Kidney glomerular epithelial cell (primary cell): ENCODE measurements at regions not wholly inside any gene's neighbourhood (a gene's known extent, or its start where the extent isn't known, plus 50 kb on each side); places are given as distances from the start of the nearest gene placed in this dataset.
"Not testable (repeated sequence)": the region's sequence is repeated elsewhere in the genome, so short reads cannot be mapped to it uniquely, and the experiment has no call there.

Source experiments
- DNase-seq: peaks from one replicate; lab custom pipeline; 2025; lab: John Stamatoyannopoulos, UW

GRCh38 chr7:68833422-68833821 lies 764.9 kb upstream of the AUTS2 start:
- DNase-seq = no peak

- no peak for DNase-seq
These were observed 759.3 kb upstream of the AUTS2 start for GRCh38 chr7:68839014-68839413.

GRCh38 chr7:68840991-68841390 lies 757.3 kb upstream of the AUTS2 start:
- DNase-seq = no peak

DNA sequence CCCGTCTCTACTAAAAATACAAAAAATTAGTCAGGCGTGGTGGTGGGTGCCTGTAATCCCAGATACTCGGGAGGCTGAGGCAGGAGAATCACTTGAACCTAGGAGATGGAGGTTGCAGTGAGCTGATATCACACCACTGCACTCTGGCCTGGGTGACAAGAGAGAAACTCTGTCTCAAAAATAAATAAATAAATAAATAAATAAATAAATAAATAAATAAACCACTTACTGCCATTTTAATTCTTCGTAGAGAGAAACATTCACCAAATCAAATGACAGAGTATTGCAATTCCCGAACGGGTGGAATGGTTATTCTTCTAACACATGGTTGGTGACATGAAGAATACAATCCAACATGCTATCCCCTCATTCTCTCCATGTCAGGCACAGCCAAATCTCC lies 754.3 kb upstream of the AUTS2 start:
- not testable (repeated sequence) for DNase-seq

DNA sequence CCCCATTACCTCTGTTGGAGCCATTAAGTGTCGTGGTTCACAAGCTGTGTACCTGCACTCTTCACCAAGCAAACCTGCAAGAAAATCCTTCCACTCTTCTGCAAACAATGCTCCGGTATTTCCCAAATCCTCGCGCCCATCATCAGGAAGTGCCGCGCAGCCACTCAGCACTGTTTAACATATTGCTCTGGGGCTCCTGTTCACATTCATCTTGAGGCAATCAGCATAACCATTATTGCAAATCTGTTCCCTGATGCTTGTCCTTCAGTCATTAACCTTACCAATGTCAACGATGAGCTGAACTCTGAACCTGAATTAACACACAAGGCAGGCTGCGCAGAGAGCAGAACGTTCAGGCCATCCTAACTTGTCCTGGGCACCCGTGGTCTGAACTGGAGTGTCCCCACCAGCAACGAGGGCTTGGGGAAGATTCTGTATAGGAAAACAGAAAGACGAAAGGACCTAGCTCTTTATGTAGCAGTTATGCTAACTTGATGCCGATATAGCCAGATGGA lies 751.4 kb upstream of the AUTS2 start:
- DNase-seq = no peak

DNA sequence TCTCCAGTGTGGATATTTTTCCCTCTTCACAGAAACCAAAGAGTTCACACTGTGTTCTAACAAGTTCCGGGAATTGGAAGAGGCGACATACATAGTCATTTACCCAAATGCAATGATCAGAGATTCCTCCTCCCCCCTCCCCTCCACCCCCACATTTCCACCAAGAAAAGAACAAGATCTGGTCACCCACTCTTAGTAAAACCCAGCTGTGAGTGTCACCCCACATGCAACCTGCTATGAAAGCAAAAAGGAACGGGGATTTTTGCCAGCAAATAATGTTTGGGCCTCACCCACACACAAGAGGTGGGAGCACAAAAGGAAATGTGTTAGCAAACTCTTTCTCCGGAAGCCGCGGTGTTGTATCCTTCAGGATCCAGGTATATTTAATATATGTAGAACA lies 745.0 kb upstream of the AUTS2 start:
- DNase-seq = no peak

DNA sequence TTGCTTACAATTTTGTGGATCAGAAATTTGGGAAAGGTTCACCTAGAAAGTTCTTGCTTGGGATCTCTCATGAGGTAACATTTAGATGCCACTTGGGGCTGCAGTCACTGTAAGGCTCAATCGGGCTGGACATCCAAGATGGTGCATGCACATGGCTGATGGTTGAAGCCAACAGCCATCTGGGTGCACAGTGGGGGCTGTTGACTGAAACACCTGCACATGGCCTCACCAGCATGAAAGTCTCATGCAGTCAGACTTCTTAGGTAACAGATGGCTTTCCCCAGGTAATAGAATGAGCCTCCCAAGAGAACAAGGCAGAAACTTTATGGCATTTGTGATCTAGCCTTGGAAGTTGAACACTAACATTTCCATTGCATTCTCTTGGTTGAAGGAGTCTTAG lies 740.7 kb upstream of the AUTS2 start:
- no peak for DNase-seq

DNA sequence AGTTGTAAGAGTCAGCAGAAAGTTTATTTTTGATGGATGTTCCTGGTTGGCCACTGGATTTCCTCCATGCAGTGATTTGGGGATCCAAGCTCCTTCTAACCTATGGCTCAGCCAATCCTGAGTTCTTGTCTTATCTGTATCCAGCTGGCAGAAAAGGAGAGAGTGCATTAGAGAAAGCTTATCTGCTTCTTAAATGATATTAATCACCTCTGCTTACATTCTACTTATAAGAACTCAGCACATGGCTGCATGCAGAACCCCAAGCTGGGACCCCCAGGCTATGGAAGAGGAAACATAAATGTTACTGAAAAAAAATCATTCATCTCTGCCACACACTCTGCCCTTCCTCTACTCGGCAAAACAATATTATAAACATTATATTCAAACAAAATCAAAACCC lies 739.8 kb upstream of the AUTS2 start:
- no peak for DNase-seq

DNA sequence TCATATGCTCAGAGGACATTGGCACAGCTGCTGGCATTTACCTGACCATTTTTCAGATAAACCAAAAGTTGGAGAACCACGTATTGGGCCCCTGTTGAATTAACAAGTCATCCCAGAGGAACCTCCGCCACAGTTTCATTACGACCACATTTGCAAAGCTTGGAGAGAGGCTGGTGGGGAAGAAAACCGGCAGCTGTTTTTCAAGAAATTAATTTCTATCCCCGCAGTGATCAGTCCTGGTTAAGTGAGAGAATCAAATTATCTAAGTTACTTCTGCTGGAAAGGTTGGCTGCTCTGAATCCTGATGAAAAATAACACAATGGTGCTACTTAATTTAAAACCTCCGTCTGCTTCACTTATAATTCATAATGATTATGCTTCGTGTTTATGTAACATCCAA lies 737.1 kb upstream of the AUTS2 start:
- no peak for DNase-seq

DNA sequence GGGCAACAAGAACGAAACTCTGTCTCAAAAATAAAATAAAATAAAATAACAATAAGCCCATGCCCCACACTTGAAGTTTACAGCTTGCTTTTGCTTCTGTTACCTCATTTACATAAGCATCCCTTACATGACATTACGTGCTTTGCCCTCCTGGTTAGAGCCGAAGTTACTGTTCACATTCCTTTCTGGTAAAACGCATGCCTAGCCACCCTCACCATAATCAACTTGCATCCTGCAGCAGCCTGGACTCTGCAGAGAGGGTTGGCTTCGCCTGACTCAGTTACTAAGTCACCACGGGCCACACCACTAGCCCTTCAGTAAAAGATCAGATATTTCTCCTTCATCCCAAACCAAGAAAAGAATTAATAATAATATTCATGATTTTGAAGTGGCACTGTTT lies 736.0 kb upstream of the AUTS2 start:
- no peak for DNase-seq

DNA sequence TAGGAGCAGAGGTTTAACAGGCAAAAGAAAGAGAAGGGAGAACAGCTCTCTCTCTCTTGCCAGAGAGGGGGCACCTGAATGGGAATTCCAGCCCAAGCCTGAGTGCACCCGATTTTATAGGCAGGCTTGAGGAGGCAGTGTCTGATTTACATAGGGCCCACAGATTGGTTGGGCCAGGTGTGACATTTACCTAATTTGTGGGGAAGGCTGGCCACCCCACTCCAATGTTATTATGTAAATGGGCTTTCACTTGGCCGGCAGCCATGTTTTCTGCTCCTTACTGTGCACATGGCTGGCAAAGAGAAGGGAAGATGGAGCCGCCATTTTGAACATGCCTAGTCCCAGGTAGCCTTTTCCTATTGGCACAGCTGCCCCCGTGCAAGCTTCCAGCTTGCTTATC lies 735.5 kb upstream of the AUTS2 start:
- DNase-seq = no peak

DNA sequence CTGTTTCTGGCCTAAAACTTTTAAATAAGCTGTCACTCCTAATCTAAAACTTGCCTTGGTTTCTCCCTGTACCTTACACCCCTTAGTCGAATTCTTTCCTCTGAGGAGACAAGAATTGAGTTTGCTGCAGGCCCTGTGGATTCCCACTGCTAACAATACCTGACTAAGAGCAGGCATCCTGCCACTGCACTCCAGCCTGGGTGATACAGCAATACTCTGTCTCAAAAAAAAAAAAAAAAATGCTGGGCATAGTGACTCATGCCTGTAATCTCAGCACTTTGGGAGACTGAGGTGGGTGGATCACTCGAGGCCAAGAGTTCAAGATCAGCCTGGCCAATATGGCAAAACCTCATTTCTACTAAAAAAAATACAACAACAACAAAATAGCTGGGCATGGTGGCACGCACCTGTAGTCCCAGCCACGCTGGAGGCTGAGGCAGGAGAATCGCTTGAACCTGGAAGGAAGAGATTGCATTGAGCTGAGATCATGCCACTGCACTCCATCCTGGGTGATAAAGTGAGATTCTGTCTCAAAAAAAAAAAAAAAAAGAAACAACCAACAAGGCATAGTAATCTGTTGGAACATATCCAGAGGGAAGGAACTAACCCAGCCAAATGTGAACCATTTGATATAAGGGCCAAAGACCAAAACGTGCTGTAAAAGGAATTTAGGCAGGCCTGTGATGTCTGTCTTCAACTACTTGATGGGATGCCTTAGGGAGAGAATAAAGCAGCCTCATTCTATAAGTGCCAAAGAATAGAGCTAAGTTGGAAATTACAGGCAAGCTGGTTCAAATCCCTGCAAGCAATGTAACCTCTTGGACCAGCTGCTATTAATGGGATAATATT lies 732.7 kb upstream of the AUTS2 start:
- DNase-seq = no peak

DNA sequence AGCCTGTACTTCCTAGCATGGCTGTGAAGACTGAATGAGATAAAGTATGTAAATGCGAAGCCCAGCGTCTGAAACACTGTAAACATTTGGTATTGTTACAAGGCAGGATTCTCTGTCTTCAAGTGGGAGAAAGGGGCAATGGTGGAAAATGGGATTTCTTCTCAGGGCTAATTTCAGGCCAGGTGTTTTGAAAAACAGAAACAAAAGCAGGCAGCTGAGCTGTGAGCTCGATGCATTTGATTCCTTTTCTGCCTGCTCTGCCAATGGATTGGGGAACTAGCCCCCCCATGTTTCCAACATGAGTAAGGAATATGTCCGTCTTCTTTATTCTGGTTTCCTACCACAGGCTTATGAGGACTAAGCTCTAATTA lies 732.1 kb upstream of the AUTS2 start:
- no peak for DNase-seq

- DNase-seq = not testable (repeated sequence)
These were observed 731.6 kb upstream of the AUTS2 start for GRCh38 chr7:68866721-68867120.

DNA sequence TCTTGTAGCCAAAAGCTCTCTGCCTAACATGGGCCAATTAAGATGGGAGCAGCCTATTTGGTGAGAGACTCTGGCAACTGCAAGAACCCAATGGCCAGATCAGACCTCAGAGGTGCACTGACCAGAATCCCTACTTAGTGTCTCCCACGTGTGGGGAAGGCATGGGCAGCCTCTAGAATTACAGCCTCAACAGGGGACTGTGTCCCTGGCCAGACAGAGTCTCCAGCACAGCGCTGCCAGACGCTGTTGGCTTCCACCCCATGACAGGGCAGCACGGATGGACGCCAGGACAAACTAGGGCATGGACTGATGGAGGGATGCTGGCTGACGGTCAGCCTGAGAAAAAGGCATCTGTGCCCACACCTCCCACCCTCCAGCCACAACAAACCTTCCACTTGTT lies 729.3 kb upstream of the AUTS2 start:
- DNase-seq = no peak

- DNase-seq = no peak
These were observed 724.7 kb upstream of the AUTS2 start for GRCh38 chr7:68873616-68874015.

GRCh38 chr7:68875857-68876256 lies 722.4 kb upstream of the AUTS2 start:
- no peak for DNase-seq

GRCh38 chr7:68887116-68887515 lies 711.2 kb upstream of the AUTS2 start:
- not testable (repeated sequence) for DNase-seq

DNA sequence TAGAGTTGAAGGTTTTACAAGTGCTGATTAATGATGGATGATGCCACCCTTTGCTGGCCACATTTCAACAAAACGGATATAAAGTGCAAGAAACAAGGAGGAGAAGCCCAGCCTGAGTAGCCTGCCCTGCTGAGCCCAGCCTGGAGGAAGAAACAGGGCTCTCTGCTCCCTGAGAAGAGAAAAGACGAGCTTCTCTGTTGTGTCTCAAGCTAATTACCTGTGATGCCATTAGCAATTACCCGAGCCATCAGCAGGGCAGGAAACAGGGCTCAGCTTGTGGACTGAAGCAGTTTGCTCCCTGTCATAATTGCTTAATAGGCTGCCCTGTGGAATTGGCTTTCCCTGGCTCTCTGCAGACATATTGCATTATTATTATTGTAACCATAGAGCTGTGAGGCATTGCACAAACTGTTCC lies 709.3 kb upstream of the AUTS2 start:
- DNase-seq = no peak

GRCh38 chr7:68892236-68892635 lies 706.0 kb upstream of the AUTS2 start:
- DNase-seq = no peak

DNA sequence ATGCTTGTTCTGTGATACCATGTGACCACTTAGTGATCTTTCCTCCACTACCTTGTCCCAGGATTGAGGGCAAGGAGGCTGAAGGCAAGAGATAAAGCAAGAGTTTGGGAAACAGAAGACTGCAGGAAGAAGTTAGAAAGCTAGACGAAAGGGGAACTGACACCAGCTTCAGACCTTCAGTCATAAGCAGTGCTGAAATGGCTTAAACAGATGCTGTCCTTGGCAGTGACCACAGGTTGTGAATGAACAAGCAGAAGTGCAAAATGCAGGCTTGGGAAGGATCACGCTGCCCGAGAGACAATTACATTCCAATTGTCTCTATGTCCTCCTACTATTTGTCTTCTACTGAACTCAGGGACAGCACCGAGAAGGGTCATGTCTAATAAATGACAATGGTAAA lies 704.9 kb upstream of the AUTS2 start:
- DNase-seq = no peak

GRCh38 chr7:68899156-68899555 lies 699.1 kb upstream of the AUTS2 start:
- not testable (repeated sequence) for DNase-seq

GRCh38 chr7:68900096-68900495 lies 698.2 kb upstream of the AUTS2 start:
- DNase-seq = no peak

- DNase-seq = no peak
These were observed 693.6 kb upstream of the AUTS2 start for GRCh38 chr7:68904630-68905029.
